A549 (cell line): ENCODE measurements at regions not wholly inside any gene's neighbourhood (a gene's known extent, or its start where the extent isn't known, plus 50 kb on each side); places are given as distances from the start of the nearest gene placed in this dataset.

ENCODE experiments used
- EP300 ChIP-seq, 2 experiments: fragments of >200 bp; sonication (Bioruptor Twin); formaldehyde crosslinking; IDR thresholded peaks; 2 replicates in 1 of 2; 3 replicates in 1 of 2; pipeline ENCODE4 v1.6.1; 2016 to 2017
- ESRRA ChIP-seq: fragments of 150-350 bp; IDR thresholded peaks from 2 replicates; pipeline ENCODE4 v1.6.1; 2014; ENCODE audit warnings: mild to moderate bottlenecking, low read length, borderline replicate concordance
- MAZ ChIP-seq: fragments of 150-350 bp; IDR thresholded peaks from 2 replicates; pipeline ENCODE4 v1.6.1; 2014; ENCODE audit warnings: antibody characterized with exemption, low read depth, low read length, borderline replicate concordance
- NPAS2 ChIP-seq: fragments of 250-450 bp; sonication (Bioruptor Pico); IDR thresholded peaks from 2 replicates; pipeline ENCODE4 v1.8.0; 2022; ENCODE audit warnings: mild to moderate bottlenecking, moderate library complexity, borderline replicate concordance
- POLR2A ChIP-seq: IDR thresholded peaks from 2 replicates; pipeline ENCODE4 v1.6.1; 2012; ENCODE audit warnings: mild to moderate bottlenecking, low read length
- POLR2AphosphoS2 ChIP-seq: conservative IDR thresholded peaks from 2 replicates; pipeline ENCODE4 v1.6.1; 2012; ENCODE audit warnings: low read length, improper control_type of control experiment, inconsistent platforms
- RAD21 ChIP-seq, 2 experiments: fragments of >200 bp in 1 of 2; sonication (Bioruptor Twin) in 1 of 2; formaldehyde crosslinking in 1 of 2; IDR thresholded peaks in 1 of 2; conservative IDR thresholded peaks in 1 of 2; 2 replicates in 1 of 2; 3 replicates in 1 of 2; pipeline ENCODE4 v1.6.1; 2012 to 2018; ENCODE audit warnings: inconsistent platforms in 1 of 2
- RFX5 ChIP-seq: fragments of 450-650 bp; IDR thresholded peaks from 2 replicates; pipeline ENCODE4 v1.7.1; 2014; ENCODE audit warnings: antibody characterized with exemption, mild to moderate bottlenecking, moderate library complexity
- SMC3 ChIP-seq: fragments of >200 bp; sonication (Bioruptor Twin); formaldehyde crosslinking; IDR thresholded peaks from 3 replicates; pipeline ENCODE4 v1.6.1; 2018; ENCODE audit warnings: inconsistent platforms
- SREBF2 ChIP-seq: fragments of 450-650 bp; IDR thresholded peaks from 2 replicates; pipeline ENCODE4 v1.6.1; 2014; ENCODE audit warnings: mild to moderate bottlenecking, moderate library complexity
- ZFP36 ChIP-seq: fragments of 450-650 bp; IDR thresholded peaks from 2 replicates; pipeline ENCODE4 v1.6.1; 2014; ENCODE audit warnings: borderline replicate concordance; ENCODE audit not compliant: partially characterized antibody
- TF ChIP-seq, protein P1 (sequence below): IDR thresholded peaks from 2 replicates; pipeline ENCODE4 v1.6.1; 2012
- TF ChIP-seq, protein P2 (sequence below): fragments of >200 bp; sonication (Bioruptor Twin); formaldehyde crosslinking; IDR thresholded peaks from 3 replicates; pipeline ENCODE4 v1.5.1; 2016
- TF ChIP-seq, protein P3 (sequence below): fragments of 150-350 bp; IDR thresholded peaks from 2 replicates; pipeline ENCODE4 v1.6.1; 2014; ENCODE audit warnings: low read depth, mild to moderate bottlenecking, low read length

DNA sequence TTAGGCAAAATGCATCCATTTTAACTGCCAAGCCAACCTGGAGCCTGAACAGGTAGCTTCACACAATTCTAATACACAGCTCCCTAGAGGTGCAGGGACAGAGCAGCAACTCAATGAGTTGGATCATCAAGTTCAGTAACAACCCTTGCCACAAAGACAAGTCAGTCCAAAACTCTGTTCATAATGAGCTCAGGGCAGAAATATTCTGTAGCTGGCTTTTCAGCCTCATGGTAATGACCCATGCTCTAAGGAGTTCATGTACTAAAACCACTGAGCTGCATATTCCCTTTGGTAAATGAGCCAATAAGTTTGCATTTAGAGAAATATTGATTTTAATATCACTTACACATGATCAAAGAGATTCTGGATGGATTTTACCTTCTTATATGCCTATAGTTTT is 316.1 kb downstream of the SEC23A start:
- no peak for TF ChIP-seq EP300 (IDR thresholded peaks at IDR 0.05)
- TF ChIP-seq, protein P1, sequence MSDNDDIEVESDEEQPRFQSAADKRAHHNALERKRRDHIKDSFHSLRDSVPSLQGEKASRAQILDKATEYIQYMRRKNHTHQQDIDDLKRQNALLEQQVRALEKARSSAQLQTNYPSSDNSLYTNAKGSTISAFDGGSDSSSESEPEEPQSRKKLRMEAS, result no peak
- no peak for TF ChIP-seq POLR2A
- TF ChIP-seq, protein P2, sequence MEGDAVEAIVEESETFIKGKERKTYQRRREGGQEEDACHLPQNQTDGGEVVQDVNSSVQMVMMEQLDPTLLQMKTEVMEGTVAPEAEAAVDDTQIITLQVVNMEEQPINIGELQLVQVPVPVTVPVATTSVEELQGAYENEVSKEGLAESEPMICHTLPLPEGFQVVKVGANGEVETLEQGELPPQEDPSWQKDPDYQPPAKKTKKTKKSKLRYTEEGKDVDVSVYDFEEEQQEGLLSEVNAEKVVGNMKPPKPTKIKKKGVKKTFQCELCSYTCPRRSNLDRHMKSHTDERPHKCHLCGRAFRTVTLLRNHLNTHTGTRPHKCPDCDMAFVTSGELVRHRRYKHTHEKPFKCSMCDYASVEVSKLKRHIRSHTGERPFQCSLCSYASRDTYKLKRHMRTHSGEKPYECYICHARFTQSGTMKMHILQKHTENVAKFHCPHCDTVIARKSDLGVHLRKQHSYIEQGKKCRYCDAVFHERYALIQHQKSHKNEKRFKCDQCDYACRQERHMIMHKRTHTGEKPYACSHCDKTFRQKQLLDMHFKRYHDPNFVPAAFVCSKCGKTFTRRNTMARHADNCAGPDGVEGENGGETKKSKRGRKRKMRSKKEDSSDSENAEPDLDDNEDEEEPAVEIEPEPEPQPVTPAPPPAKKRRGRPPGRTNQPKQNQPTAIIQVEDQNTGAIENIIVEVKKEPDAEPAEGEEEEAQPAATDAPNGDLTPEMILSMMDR, result no peak
- TF ChIP-seq RAD21 (conservative IDR thresholded peaks at IDR 0.05 in 1 of 2, IDR thresholded peaks at IDR 0.05 in 1 of 2), result no peak
- no peak for TF ChIP-seq MAZ
- TF ChIP-seq, protein P3, sequence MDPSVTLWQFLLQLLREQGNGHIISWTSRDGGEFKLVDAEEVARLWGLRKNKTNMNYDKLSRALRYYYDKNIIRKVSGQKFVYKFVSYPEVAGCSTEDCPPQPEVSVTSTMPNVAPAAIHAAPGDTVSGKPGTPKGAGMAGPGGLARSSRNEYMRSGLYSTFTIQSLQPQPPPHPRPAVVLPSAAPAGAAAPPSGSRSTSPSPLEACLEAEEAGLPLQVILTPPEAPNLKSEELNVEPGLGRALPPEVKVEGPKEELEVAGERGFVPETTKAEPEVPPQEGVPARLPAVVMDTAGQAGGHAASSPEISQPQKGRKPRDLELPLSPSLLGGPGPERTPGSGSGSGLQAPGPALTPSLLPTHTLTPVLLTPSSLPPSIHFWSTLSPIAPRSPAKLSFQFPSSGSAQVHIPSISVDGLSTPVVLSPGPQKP, result no peak
- no peak for TF ChIP-seq POLR2AphosphoS2
- no peak for TF ChIP-seq ESRRA
- TF ChIP-seq RFX5, result no peak
- TF ChIP-seq SMC3, result no peak
- TF ChIP-seq NPAS2, result no peak
- no peak for TF ChIP-seq SREBF2
- TF ChIP-seq ZFP36, result no peak
